ENCODE measurements at regions not wholly inside any gene's neighbourhood (a gene's known extent, or its start where the extent isn't known, plus 50 kb on each side); places are given as distances from the start of the nearest gene placed in this dataset.

DNA sequence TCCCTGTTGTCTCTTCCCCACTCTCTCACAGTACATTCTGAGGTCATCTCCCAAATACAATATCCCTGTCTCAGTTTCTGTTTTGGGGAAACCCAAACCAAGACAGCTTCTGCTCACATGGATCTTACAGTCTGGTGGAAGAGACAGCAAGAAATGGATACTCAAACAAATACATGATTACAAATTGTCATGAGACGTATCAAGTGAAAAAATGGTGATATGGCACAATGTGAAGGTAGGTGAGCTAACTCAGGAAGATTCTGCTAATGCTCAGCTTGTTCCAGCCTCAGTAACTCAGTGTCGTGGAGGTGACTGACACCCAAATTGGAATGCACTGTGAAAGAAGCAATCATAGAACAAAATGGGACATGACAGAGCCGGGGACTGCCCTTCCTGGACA, 68.3 kb downstream of the CHST1 start:
- DNase-seq (ENCODE audit: low read depth in 1 of 2, low spot score in 1 of 2), result no peak

DNA sequence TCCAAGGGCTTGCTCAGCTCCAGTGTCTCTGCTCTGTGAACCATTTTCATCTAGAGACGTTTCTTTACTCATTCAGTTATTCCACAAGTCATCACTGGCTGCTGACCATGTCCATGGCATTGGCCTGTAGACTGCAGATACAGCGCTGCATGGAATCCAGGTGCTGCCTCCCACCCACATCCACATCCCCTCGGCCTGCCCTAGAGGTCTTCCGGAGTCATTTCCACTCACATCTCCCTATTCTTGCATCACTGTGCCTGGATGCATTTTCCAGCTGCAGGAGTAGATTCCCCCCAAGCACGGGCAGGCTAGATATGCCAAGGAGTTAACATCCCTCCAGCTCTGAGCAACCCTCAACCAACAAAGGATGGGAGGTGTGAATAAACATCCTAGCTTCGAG, 68.9 kb downstream of the CHST1 start:
- DNase-seq (ENCODE audit: low read depth in 1 of 2, low spot score in 1 of 2), result no peak

DNA sequence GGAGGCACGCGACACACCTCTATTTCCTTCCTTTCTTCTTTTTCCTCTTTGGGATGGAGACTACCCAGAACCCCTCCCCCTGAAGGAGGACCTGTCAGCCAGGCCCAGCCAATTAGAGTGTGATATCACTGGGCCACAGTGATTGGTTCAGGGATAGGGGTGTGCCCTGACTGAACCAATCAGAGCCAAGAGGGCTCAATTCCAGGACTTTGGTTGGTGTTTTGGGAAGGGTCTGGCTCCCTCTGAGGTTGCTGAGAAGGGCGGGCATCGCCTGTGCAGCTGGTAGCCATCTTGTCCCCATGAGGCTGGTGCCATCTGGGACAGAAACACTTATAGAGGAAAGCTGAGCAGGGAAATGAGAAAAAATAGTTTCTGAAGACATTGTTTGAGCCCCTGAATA, 71.4 kb downstream of the CHST1 start:
- no peak for DNase-seq (ENCODE audit: low read depth in 1 of 2, low spot score in 1 of 2)

DNA sequence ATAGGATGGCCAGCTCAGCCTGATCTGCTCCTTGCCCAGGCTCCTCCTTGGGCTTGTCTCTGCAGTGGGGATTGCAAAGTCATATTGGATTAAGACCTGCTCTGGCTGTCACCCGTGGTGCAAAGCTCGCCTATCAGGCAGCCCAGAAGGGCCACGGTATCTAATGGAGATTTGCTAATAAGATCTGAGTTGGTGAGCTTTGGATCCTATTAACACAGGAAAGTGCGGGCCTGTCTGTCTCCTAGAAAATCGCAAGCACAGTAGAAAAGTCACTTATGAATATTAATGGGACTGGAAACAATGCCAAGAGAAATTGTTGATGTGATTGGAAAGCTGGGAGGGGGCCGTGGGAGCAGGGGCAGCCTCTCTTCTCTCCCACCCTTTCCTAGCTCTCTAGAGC, 72.8 kb downstream of the CHST1 start:
- no peak for DNase-seq (ENCODE audit: low read depth in 1 of 2, low spot score in 1 of 2)

DNA sequence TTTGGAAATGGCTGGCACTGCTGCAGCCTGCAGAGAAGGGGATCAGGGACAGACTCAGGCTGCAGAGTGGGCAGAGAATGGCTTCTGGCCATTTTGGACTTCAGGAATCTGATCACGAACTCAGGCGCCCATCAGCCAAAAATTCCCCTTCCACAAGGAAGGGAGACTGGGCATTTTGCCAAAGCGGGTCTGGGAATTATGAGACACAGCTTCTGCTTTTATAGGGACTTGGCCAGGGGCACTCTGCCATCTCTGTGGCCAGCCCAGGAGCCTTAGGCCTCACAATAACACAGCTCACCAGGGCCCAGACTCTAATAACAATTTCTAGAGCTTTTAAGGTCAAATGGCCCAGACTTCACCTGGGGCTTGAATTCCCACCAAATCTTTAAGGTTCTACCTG, 74.7 kb downstream of the CHST1 start:
- DNase-seq (ENCODE audit: low read depth in 1 of 2, low spot score in 1 of 2), result no peak

DNA sequence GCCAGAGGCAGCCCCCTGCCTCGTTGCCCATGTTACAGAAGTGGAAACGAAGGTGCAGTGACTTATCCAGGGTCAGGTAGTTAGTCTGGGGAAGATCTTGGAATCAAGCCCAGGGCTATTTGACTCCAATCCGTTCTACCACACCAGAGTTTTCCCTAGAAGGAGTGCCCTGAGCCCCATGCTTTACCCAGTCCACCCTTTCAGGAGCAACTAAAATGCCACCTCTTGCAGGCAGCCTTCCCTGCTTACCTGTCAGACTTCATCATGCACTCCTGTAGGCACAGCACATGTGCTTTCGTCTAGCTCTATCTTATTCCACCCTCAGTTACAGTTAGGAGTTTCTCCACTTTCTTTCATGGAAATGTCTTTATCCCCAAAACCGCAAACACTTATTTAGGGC, 80.2 kb downstream of the CHST1 start:
- no peak for DNase-seq (ENCODE audit: low read depth in 1 of 2, low spot score in 1 of 2)

DNA sequence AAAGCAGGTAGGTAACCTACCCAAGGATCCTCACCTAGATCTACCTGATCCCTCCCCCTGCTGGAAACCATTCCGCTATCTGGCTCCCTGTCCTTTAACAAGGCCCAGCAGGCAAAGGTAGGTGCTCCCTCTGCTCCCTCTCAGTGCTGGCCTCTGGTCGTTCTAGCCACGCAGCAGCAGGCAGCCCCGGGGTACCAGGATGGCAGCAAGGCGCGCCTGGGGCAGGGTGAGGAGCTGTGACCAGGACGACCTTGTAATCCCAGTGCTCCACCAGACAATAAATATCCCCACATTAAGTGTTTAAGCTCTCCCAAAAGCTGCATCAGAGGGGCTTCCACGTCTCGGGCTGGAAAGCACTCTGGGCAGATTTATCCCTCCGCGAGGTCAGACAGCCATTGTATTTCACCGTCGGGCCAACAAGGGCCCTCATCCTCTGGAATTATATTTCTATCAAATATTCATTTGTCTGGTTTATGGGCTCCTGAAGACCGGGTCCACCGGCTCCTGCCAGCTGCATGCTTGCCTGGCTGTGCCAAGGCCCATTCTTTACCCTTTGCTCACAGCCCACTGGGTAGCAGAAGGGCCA, 81.3 kb downstream of the CHST1 start:
- DNase-seq (ENCODE audit: low read depth in 1 of 2, low spot score in 1 of 2), result no peak

DNA sequence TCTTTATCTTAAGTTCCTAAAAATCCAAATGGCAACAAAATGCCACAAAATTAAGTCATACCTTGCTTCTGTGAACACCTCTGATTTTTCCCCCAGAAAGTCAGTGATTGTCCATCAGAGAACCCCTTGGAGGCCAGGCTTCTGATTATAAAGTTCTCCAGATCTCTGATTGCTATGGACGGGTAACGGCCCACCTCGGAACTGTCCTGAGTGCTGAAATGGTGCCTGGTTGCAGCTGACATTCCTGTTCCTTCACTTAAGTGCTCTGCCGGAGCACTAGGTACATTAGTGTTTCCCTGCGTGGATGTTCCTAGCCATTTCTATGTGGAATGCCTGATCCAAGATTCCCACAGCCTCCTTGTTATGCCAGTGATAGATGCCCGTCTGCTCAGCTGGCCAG, 85.0 kb downstream of the CHST1 start:
- DNase-seq (ENCODE audit: low read depth in 1 of 2, low spot score in 1 of 2), result no peak

DNA sequence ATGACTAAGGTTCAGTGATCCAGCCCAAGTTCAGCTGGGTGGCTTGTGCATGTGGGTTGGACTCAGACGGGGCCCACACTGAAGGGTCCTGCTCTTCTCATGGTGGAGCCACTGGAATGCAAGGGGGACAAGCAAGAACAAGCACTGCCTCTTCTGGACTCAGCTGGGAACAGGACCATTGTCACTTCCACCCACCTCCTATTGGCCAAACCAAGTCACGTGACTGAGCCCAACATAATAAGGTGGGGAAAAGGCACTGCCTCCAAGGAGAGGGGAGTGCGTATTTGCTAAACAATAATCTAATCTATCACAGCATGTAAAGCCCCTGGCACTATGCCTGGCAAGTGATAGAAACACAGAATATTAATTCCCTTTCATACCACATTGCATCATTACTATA, 87.1 kb downstream of the CHST1 start:
- DNase-seq (ENCODE audit: low read depth in 1 of 2, low spot score in 1 of 2), result no peak

DNA sequence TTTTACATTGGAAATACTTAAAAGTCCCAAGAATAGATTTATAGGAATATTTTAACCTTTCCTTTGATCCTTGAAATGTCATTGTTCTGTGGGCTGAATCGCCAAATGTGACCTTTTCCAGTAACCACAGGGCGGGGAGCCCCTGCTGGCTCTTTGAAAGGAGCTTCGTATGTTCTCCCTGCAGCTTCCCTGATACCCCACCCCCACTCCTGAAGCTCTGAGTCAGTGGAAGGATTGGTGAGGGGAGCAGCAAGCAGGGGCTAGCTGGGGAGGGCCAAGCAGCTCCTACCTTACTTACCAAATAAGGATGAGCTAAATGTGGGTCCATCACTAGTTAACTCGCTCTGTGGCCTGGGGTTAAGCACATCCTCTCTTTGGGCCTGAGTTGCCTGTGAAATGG, 87.7 kb downstream of the CHST1 start:
- DNase-seq (ENCODE audit: low read depth in 1 of 2, low spot score in 1 of 2), result no peak

DNA sequence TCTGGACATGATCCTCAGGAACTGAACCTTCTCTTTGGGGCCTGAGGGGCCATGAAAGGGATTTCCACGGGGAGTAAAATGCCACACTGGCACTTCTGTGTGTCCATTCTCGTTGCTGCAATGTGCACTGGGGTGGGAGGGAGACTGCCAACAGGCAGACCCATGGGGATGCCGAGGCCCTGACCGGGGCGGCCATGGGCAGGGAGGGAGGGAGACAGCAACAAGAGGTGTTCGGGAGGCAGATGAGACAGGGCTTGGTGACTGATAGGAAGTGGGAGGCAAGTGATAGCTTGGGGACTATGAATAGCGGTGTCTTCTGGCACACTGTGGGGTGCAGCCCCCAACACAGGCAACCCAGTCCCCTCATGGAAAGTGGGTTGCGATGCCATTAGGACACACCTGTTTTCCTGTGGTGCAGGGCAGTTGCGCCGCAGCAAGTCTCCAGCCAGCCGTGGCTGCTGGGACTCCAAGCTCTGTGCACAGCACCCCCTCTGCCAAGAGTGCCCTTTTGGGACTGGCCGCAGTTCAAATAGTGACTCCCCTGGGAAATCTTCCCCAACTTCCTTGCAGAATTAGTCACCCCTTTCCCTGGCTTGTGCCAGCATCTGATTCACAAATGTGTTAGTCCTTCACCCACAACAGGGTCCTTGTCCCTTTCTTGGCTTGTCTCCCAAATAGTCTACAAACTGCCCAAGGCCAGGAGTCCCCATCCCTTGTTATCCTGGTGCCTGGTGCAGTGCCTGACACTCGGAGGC, 88.8 kb downstream of the CHST1 start:
- DNase-seq (ENCODE audit: low read depth in 1 of 2, low spot score in 1 of 2), result no peak

DNA sequence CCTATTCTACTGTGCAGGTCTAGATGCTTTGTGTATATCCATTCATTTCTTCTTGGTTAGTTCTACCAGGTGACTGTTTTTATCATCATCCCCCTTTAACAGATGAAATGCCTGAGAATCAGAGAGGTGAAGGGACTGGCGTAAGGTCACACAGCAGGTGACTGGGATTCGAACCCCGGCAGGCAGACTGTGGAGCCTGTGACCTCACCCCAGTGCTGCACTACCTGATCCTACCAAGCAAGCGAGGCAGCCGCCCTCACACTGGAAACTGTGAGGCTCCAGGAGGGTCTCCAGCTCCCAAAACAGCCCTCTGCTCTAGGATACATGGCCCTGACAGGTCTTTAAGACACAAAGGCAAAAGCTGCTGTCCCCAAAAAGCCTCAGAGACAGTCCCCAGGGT, 91.7 kb downstream of the CHST1 start:
- no peak for DNase-seq (ENCODE audit: low read depth in 1 of 2, low spot score in 1 of 2)

DNA sequence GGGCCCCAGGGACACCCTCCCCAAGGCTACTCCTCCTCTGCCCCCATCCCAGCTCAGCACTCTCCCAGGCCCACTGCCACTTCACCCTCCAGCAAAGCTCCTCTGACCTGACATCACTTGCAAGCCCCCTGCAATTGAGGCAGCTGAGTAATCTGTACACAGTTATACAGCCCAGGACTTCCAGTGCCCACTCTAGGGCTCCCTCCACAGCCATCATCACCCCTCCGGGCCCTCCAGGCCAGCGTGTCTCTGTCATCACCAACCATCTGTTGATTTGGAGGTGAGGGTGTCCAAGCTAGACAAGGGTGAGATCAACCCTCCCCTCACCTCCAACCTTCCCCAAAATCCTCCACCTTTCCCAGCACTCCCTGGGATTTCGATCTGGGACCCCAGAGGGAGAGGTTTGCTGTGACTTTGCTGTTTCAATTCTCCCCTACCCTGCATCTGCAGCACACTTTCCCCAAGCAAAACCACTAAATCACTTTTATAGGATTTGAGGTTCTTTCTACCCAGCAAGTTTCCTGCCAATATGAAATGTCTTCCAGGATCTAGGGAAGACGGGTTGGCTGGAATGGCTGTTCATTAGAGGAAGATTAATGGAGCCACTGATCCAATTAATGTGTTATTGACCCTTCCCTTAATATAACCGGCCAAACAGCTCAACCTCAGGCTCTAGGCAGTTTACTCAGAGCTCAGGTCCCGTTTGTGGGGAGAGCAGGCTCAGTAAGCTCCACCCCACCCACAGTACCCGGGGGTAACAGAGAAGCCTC, 92.9 kb downstream of the CHST1 start:
- no peak for DNase-seq (ENCODE audit: low read depth in 1 of 2, low spot score in 1 of 2)

DNA sequence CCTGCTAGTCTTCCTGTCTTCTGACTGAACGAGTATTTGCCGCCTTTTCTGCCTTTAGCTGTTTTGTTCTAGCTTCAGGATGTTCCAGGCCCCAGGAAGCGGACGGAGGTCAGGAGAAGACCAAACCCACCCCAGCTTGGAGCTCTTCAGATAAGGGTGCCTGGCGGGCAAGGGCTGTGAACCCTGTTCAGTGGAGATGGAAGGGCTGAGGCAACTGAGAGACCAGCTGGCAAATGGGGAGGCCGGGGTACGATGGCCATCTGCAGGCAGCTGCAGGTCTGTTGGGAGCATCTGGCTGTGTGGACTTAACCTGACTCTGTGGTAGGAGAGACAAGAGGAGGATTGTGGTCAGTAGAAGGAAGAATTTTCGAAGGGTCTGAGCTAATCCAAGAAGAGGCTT, 95.6 kb downstream of the CHST1 start:
- DNase-seq (ENCODE audit: low read depth in 1 of 2, low spot score in 1 of 2), result no peak

DNA sequence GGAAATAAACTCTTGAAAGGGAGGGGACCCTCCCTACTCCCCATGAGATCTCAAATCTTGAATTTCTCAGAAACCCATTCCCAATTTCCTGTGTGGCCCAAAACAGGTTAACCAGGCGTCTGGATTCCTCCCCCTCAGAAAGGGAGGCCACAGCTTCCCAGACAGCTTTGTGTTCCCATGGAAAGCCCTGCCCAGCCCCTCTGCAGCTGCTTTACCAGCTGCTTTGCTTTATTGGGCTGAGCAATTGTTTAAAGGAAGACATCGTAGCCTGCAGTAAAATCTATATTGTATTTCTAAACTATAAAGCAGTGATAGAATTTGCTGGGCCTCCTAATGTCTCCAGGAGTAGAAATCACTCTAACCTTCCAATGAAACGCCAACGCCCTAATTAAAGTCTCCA, 97.4 kb downstream of the CHST1 start:
- DNase-seq (ENCODE audit: low read depth in 1 of 2, low spot score in 1 of 2), result no peak

DNA sequence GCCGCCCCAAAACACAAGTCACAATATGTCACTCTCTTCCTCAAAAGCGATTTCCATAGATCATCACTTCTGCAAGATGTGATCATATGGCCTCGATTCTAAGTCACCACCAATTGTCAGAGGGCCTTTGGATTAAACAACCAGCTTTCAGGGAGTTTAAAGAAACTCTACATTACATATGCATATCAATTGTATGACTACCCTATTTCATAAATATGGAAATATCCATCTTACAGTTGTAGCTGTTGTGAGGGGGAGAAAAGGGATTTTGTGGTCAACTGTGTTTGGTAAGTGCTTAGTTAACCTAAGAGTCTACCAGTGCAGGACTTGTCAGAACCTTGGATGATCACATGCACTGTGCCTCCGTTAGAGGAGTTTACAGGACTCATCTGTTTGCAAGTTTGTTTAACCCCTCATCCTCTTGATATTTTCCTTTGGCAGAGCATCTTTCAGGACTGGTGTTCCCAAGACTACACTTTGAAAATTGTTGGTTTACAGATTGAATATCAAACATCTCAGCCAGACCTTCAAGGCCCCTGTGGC, 99.9 kb downstream of the CHST1 start:
- DNase-seq (ENCODE audit: low read depth in 1 of 2, low spot score in 1 of 2), result no peak

DNA sequence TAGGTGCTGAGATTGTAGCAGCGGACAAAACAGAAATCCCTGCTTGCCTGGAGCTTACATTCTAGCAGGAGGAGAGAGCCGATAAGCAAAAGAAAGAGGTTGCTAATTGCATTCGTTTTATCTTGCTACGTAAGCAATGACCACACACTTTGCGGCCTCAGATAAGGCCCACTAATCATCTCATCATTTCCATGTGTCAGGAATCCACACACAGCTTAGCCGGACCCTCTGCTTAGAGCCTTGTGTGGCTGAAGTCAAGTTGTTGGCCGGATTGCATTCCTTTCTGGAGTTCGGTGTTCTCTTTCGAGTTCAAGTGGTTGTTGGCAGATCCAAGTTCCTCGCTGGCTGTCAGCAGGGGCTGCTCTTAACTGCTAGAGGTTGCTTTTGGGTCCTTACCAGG, 101.6 kb downstream of the CHST1 start:
- no peak for DNase-seq (ENCODE audit: low read depth in 1 of 2, low spot score in 1 of 2)

DNA sequence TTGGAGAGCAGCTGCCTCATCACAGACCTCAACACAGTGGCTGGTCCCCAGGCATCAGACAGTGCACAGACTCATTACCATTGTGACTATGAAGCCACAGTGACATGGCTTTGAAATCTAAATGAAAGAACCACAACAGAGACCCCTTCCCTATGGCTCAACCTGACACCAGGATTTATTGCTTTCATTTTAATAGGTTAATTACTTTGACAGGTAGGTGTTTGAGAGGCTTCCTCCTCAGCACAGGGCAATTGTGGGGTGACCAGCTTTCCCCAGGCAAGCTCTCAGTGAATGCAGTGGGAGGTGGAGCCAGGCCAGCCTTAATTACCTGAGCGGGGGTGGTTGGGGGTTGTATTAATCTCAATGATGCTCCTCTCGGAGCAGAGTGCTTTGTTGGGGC, 102.3 kb downstream of the CHST1 start:
- no peak for DNase-seq (ENCODE audit: low read depth in 1 of 2, low spot score in 1 of 2)

DNA sequence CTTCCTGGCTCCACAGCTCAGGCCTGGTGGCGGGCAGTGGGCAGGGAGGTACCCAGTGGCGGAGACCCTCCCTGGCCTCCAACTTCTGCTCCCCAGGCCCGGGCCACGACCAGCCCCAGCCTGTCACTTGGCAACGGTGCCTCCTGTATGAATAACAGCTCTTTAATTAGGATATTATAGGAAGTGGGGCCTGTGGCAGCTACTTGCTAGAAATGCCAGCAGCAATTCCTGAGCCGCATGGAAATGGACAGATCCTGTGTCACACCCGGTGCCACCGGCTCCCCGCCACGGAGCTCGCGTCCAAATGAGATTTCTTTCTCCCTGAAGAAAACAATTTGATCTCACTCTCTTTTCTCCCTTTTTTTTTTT, 104.5 kb downstream of the CHST1 start:
- DNase-seq (ENCODE audit: low read depth in 1 of 2, low spot score in 1 of 2), result no peak

DNA sequence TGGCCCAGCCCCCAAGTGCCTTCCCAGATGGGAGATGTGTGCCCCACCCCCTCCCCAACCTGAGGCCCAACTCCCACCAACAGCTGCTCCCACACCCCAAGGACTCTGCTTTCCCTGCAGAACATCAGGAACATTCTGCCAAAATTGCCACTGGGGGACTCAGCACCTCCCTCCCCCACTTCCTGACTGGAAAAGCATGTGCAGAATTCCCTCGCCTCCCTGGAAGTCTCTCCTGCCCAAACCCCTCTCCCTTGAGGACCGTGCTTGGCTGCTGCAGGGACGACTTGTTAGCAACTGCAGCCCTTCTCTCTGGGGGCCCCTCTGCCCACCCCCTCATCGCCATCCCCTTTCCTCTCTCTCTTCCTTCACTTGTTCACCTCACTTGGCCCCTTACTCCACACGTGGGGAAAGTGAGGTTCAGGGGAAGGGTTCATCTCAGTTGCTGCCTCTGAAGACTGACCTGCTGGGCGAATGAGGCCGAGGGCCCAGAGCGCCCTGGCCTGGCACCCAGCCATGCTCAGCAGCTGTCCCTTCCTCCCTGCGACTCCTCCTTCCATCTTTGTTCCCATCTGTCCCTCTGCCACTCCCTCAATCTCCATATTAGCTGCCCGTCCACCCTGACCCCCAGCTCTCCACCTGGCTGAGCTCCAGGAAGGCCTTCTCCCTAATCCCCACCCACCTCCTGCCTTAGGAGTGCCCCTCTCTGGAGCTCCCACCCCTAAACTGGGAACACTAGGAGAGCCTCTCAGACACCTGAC, 105.1 kb downstream of the CHST1 start:
- no peak for DNase-seq (ENCODE audit: low read depth in 1 of 2, low spot score in 1 of 2)

DNA sequence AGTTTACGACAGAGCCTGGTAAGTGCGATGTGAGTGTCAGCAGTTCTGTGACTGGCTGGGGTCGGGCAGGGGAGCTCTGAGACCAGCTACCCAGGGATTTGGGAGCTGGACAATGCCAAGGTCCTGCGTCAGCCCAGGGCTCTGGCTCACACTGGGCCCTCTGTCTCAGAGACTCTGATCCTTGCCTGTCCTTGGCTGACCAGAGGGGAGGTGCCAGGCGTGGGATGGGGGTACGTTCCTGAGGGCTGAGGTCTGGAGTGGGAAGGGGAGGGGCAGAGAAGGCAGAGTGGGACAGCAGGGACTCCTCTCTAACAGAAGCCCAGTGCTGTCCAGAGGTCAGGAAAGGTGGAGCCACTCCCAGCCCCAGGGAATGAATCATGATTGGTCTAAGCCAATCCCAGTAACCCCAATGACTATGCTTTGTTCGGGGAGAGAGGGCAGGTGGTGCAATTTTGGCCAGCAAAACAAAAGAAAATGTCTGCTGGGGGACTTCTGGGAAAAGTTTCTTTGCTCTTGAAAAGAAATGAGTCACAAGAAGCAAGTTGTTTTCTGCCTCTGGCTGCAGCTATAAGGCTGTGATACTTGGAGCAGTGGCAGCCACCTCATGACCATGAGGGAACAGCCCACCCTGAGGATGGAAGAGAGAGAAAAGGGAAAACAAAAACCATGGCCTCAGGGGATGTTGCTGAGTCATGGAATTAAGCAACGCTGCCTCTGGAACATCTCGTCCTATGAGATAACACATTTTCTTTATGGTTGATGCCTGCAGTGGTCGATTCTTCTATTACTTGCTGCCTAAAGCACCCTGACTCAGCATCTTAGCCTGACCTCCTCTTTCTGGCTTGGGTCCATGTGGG, 108.3 kb downstream of the CHST1 start:
- DNase-seq (ENCODE audit: low read depth in 1 of 2, low spot score in 1 of 2), result no peak
